ENCODE measurements at regions not wholly inside any gene's neighbourhood (a gene's known extent, or its start where the extent isn't known, plus 50 kb on each side); places are given as distances from the start of the nearest gene placed in this dataset.

- no peak for TF ChIP-seq POLR2A (IDR thresholded peaks at IDR 0.05)
- no peak for TF ChIP-seq POLR2AphosphoS5 (IDR thresholded peaks at IDR 0.05)
These were observed 186.7 kb downstream of the ARL4C start for GRCh38 chr2:234310166-234310565.

Data from gastroesophageal sphincter (tissue), 2 donors.